Right lobe of liver (tissue), 6 donors: ENCODE measurements at regions not wholly inside any gene's neighbourhood (a gene's known extent, or its start where the extent isn't known, plus 50 kb on each side); places are given as distances from the start of the nearest gene placed in this dataset.

Experiments
- ATAC-seq, 4 donors: fragments of 200-7000 bp; cut with Tn5 transposase; one replicate each; pipeline ENCODE4 v1.9.1; 2020; ENCODE audit warnings: mild to moderate bottlenecking in 4 of 4, moderate library complexity in 4 of 4
- DNase-seq, 3 donors: peaks; one replicate each; pipeline ENCODE4 v3.0.0-alpha.2; 2020
- H3K27ac ChIP-seq, 3 donors: fragments of 200-600 bp; one replicate each; pipeline ENCODE4 v1.8.0; 2022
- H3K27me3 ChIP-seq, 2 donors: fragments of 200-600 bp; one replicate each; pipeline ENCODE4 v1.8.0; 2022
- H3K36me3 ChIP-seq, 4 donors: fragments of 200-600 bp; sonication (generic) in 1 of 4; one replicate each; pipeline versions ENCODE4 v1.5.1 to v1.8.0; 2017 to 2022; ENCODE audit warnings: control low read depth in 1 of 4
- H3K4me1 ChIP-seq, 4 donors: fragments of 200-600 bp; sonication (generic) in 1 of 4; one replicate each; pipeline versions ENCODE4 v1.5.1 to v1.8.0; 2017 to 2022; ENCODE audit warnings: control low read depth in 1 of 4
- H3K4me3 ChIP-seq, 3 donors: fragments of 200-600 bp; one replicate each; pipeline ENCODE4 v1.8.0; 2022
- H3K9me3 ChIP-seq, 4 donors: fragments of 200-600 bp; sonication (generic) in 1 of 4; one replicate each; pipeline versions ENCODE4 v1.5.1 to v1.8.0; 2017 to 2022; ENCODE audit warnings: control low read depth in 1 of 4
- CTCF ChIP-seq, 4 donors: fragments of 200-600 bp in 3 of 4; fragments of 450-650 bp in 1 of 4; IDR thresholded peaks; one replicate each; pipeline versions ENCODE4 v1.5.1 to v1.8.0; 2016 to 2022; ENCODE audit warnings: antibody characterized with exemption in 4 of 4, mild to moderate bottlenecking in 2 of 4
- POLR2A ChIP-seq: fragments of 450-650 bp; IDR thresholded peaks from one replicate; pipeline ENCODE4 v1.6.1; 2017; ENCODE audit warnings: antibody characterized with exemption, mild to moderate bottlenecking
- WGBS: methylation state at CpG from one replicate; pipeline ENCODE4 v1.1.6; 2018; ENCODE audit warnings: low coverage, low lambda C conversion rate; ENCODE audit not compliant: insufficient coverage; ENCODE audit errors: missing lambda C conversion rate; 5-methylcytosine and 5-hydroxymethylcytosine counted together
- intact Hi-C, 2 donors: fragments of 100-400 bp; cut with DNase I; formaldehyde crosslinking; loops; one replicate each; pipeline versions ENCODE4 v1.11.2 to v1.14.1; 2022
- donor health status: DM: no; HTN: yes; CAD: no.
- donor health status: DM: no; HTN: no; CAD: no.
- donor health status: DM: no; HTN: no; CAD: no.
- donor health status: DM: no; HTN: yes; CAD: no.
- donor health status: DM: no; HTN: yes; CAD: no.

DNA sequence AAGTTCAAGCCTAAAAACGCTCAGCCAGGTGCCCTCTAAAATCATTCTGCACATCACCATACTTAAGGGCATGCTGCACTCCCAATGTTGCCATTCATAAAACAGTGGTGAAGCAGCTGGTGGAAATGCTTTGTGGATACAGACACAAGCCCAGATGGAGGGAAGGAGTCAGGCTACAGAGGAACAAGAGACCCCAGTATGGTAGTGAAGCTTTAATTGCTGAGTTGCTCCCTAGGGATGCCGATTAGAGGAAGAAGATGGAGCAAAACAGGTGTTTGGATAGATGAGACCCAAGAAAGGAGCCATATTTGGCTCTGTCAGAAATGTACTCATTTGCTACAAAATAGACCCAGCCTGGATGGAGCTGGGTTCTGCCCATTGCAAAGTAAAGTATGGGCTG is 230.5 kb downstream of the NSG2 start:
- 19% methylated on average over 2 of the region's 2 CpGs for WGBS
- Histone ChIP-seq H3K27me3 (no peaks in the 10 kb centered on the region), H3K36me3 (no peaks in the 10 kb centered on the region), H3K4me1 (no peaks in the 10 kb centered on the region), H3K27ac (no peak overlapping the region), H3K4me3 (no peak overlapping the region), H3K9me3 (no peaks in the 10 kb centered on the region)
- DNase-seq (no peak), ATAC-seq (no peak)
- TF ChIP-seq POLR2A (no peak), CTCF (IDR thresholded peaks at IDR 0.05) (no peak)
- intact Hi-C loops, result no loop called here

DNA sequence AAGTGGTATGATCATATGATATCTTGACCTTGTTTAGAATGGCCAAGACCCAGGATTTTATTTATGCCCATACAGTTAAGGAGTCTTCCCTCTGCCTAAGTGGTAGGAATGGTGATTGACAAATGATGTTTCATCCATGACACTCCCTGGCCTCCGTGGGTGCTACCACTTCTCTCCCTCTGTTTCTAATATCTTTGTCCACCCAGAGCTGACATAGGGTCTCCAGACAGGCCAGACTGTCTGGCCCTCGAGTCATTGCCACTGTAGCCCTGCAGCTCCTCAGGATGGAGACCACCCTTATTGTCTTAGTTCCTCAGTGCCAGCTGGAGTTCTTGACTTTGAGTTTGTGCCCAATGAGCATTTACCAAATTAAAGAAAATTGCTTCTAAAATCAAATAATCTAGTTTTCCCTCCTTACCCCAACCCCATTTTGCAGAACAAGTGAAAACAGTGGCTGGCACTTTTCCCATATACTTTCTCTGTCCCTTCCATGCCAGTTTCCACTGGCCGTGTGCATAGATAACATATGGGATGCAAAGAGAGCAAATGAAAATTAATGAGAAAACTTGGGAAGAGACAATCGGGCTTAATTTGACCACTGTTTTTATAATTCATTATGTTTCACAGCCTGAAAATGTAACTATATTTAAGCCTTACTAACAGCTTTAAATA is 235.7 kb downstream of the NSG2 start:
- H3K36me3 ChIP-seq, result no peaks in the 10 kb centered on the region
- no peaks in the 10 kb centered on the region for H3K4me1 ChIP-seq
- TF ChIP-seq POLR2A, result no peak
- no peak for TF ChIP-seq CTCF (IDR thresholded peaks at IDR 0.05)
- intact Hi-C loops, result no loop called here
- 38% methylated on average over 3 of the region's 4 CpGs for WGBS
- no peaks in the 10 kb centered on the region for H3K27me3 ChIP-seq
- no peaks in the 10 kb centered on the region for H3K9me3 ChIP-seq
- ATAC-seq (no peak), DNase-seq (no peak)
- no peak overlapping the region for H3K4me3 ChIP-seq
- H3K27ac ChIP-seq, result no peak overlapping the region

GRCh38 chr5:174281855-174282254 is 236.3 kb downstream of the NSG2 start:
- no peak for ATAC-seq
- no peak overlapping the region for H3K4me3 ChIP-seq
- no peak overlapping the region for H3K27ac ChIP-seq
- H3K27me3 ChIP-seq, result no peaks in the 10 kb centered on the region
- 52% methylated on average over 4 of the region's 5 CpGs for WGBS
- H3K4me1 ChIP-seq, result no peaks in the 10 kb centered on the region
- intact Hi-C loops, result no loop called here
- DNase-seq, result no peak
- no peaks in the 10 kb centered on the region for H3K36me3 ChIP-seq
- TF ChIP-seq CTCF (IDR thresholded peaks at IDR 0.05), result no peak
- TF ChIP-seq POLR2A, result no peak
- no peaks in the 10 kb centered on the region for H3K9me3 ChIP-seq

GRCh38 chr5:174282391-174282790 is 236.9 kb downstream of the NSG2 start:
- DNase-seq, result no peak
- Histone ChIP-seq H3K27me3 (no peaks in the 10 kb centered on the region), H3K4me1 (no peaks in the 10 kb centered on the region), H3K27ac (no peak overlapping the region), H3K36me3 (no peaks in the 10 kb centered on the region), H3K9me3 (no peaks in the 10 kb centered on the region), H3K4me3 (no peak overlapping the region)
- no peak for TF ChIP-seq POLR2A
- no peak for TF ChIP-seq CTCF (IDR thresholded peaks at IDR 0.05)
- intact Hi-C loops, result no loop called here
- WGBS, result 40% methylated on average over 5 of the region's 5 CpGs
- ATAC-seq, result no peak
